BLaER1 (cell line): ENCODE measurements at regions not wholly inside any gene's neighbourhood (a gene's known extent, or its start where the extent isn't known, plus 50 kb on each side); places are given as distances from the start of the nearest gene placed in this dataset.

Experiments used
- H3K27ac ChIP-seq: shearing (Covaris generic); formaldehyde crosslinking; 2 replicates; pipeline ENCODE4 v1.8.1; 2022
- H3K27me3 ChIP-seq: shearing (Covaris generic); formaldehyde crosslinking; 2 replicates; pipeline ENCODE4 v1.8.1; 2022
- H3K36me3 ChIP-seq: shearing (Covaris generic); formaldehyde crosslinking; 2 replicates; pipeline ENCODE4 v1.8.1; 2022
- H3K4me1 ChIP-seq: shearing (Covaris generic); formaldehyde crosslinking; 2 replicates; pipeline ENCODE4 v1.8.1; 2022
- H3K4me2 ChIP-seq: shearing (Covaris generic); formaldehyde crosslinking; 2 replicates; pipeline ENCODE4 v1.8.1; 2022
- H3K4me3 ChIP-seq: shearing (Covaris generic); formaldehyde crosslinking; 2 replicates; pipeline ENCODE4 v1.8.1; 2022
- H3K9ac ChIP-seq: shearing (Covaris generic); formaldehyde crosslinking; 2 replicates; pipeline ENCODE4 v1.8.1; 2022
- H3K9me3 ChIP-seq: shearing (Covaris generic); formaldehyde crosslinking; 2 replicates; pipeline ENCODE4 v1.8.1; 2022
- H4K20me1 ChIP-seq: shearing (Covaris generic); formaldehyde crosslinking; 2 replicates; pipeline ENCODE4 v1.8.1; 2022
- Cebpa-rat ChIP-seq: shearing (Covaris generic); IDR thresholded peaks from 2 replicates; pipeline ENCODE4 v1.8.1; 2022

DNA sequence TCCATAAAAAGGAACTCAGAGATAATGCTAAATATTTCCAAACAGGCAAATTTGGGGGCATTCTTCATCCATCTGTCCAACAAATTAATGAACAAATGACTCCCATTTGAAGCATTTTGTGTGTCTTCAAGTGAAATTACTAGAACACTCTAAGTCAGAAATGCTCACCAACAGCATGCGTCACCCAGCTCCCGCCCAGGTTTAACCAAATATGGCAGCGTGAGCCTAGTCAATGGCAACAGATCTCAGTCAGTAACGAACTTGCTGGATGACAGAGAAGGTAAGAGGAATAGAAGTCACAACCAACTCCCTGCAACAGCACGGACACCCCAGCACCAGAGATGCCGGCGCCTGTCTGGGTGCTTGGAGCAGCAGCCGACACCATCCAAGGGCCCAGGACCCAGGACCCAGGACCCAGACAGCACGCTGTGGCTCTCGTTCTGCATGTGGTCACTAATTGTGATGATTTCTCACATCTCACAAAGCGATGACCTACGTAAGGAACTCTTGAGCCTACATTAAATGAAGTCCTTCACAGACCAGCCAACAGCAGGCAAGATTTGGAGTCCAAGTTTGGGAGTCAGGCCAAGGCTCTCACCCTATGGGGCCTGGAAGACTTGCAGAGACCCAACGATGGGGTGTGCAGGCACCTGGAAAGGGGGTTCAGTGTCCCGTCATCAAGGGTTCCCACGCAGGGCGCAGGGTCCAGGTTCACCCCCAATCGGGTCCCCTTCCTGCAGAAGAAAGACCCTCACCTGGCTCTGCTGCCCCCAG is 556.9 kb downstream of the BRD1 start:
- Histone ChIP-seq H3K27me3 (peaks cover 9% of the 10 kb centered on the region; the same call in 1 of the 2 replicates), H3K27ac (no peak overlapping the region)
- TF ChIP-seq Cebpa-rat: no peak

DNA sequence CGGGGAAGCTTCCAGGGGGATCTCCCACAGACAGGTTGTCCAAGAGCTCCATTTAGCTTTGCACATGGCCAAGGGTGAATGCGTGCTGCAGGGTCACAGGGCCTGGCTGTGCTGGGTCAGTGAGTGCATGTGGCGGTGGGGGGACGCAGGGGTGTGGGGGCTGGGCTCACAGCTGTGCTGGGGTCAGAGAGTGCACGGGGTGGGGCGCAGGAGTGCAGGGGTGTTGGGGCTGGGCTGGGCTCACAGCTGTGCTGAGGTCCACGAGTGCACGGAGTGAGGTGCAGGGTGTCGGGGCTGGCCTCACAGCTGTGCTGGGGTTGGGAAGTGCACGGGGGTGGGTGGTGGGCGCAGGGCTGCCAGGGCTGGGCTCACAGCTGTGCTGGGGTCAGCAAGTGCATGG is 557.7 kb downstream of the BRD1 start:
- H3K27ac ChIP-seq: no peak overlapping the region
- no peaks in the 10 kb centered on the region for H3K36me3 ChIP-seq
- peaks cover 9% of the 10 kb centered on the region; the same call in 1 of the 2 replicates for H3K27me3 ChIP-seq
- no peaks in the 10 kb centered on the region for H4K20me1 ChIP-seq
- TF ChIP-seq Cebpa-rat: no peak
- H3K9me3 ChIP-seq: no peaks in the 10 kb centered on the region
- H3K4me3 ChIP-seq: no peak overlapping the region
- H3K4me1 ChIP-seq: peaks cover 2% of the 10 kb centered on the region
- H3K4me2 ChIP-seq: no peak overlapping the region
- H3K9ac ChIP-seq: no peak overlapping the region

More for the DNA sequence above, 556.9 kb downstream of the BRD1 start:
- no peak overlapping the region for H3K9ac ChIP-seq
- no peak overlapping the region for H3K4me3 ChIP-seq
- no peak overlapping the region for H3K4me2 ChIP-seq
- H3K4me1 ChIP-seq: no peaks in the 10 kb centered on the region; the same call in 1 of the 2 replicates
- no peaks in the 10 kb centered on the region for H4K20me1 ChIP-seq
- H3K9me3 ChIP-seq: no peaks in the 10 kb centered on the region
- no peaks in the 10 kb centered on the region for H3K36me3 ChIP-seq

- TF ChIP-seq Cebpa-rat: no peak
- Histone ChIP-seq H3K4me2 (no peak overlapping the region), H4K20me1 (no peaks in the 10 kb centered on the region), H3K27ac (no peak overlapping the region), H3K27me3 (peaks cover 9% of the 10 kb centered on the region; the same call in 1 of the 2 replicates), H3K9me3 (no peaks in the 10 kb centered on the region), H3K9ac (no peak overlapping the region), H3K4me3 (no peak overlapping the region), H3K36me3 (no peaks in the 10 kb centered on the region), H3K4me1 (peaks cover 8% of the 10 kb centered on the region)
Measured at GRCh38 chr22:49269371-49269770, 558.3 kb downstream of the BRD1 start.

DNA sequence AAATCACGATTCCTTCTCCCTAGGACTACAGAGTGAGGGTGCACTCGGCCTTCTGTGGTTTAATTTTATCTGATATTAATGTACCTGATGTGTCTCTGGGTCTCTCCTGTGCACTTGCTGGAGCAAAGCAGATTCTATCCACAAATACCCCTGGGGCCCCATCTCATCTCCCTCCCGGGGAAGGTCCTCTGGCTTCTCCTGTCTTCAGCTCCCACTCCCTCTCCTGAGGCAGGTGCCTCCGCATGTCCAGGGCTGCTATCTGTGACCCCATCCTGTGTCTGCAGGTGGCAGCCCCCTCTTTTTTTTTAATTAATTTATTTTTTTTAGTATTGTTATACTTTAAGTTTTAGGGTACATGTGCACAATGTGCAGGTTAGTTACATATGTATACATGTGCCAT is 558.7 kb downstream of the BRD1 start:
- Histone ChIP-seq H3K9me3 (no peaks in the 10 kb centered on the region), H3K9ac (no peak overlapping the region), H3K27ac (no peak overlapping the region), H3K4me1 (peaks cover 12% of the 10 kb centered on the region), H4K20me1 (no peaks in the 10 kb centered on the region), H3K27me3 (peaks cover 9% of the 10 kb centered on the region; the same call in 1 of the 2 replicates), H3K4me2 (peak overlapping the region; percentile 19; the same call in 1 of the 2 replicates), H3K36me3 (no peaks in the 10 kb centered on the region), H3K4me3 (no peak overlapping the region)
- TF ChIP-seq Cebpa-rat: no peak

DNA sequence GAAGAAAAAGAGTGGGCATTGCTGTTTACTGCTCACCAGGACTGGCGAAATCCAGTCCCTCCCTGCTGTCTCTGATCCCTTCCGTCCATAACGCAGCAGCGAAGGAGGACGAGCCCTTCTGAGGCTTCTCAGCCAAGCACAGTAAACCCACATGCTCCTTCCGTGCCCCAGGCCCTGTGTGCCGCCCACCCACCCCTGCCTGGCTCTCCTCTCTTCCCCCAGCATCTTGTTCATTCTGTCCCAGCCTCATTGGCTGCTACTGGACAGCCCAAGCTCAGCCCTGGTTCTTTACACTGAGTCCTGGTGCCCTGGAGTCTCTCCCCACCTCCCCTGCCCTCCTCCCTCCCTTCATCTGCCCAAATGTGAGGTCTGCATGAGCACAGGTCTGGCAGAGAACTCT is 559.7 kb downstream of the BRD1 start:
- Histone ChIP-seq H3K4me2 (no peak overlapping the region), H3K36me3 (no peaks in the 10 kb centered on the region), H3K4me3 (no peak overlapping the region), H3K9ac (no peak overlapping the region), H3K27ac (no peak overlapping the region), H4K20me1 (no peaks in the 10 kb centered on the region), H3K27me3 (peaks cover 9% of the 10 kb centered on the region; the same call in 1 of the 2 replicates), H3K4me1 (peaks cover 16% of the 10 kb centered on the region), H3K9me3 (no peaks in the 10 kb centered on the region)
- no peak for TF ChIP-seq Cebpa-rat

GRCh38 chr22:49266561-49267519 is 560.8 kb downstream of the BRD1 start:
- Histone ChIP-seq H3K4me2 (no peak overlapping the region), H3K27me3 (peaks cover 9% of the 10 kb centered on the region; the same call in 1 of the 2 replicates), H3K4me3 (no peak overlapping the region), H4K20me1 (no peaks in the 10 kb centered on the region), H3K9ac (no peak overlapping the region), H3K36me3 (no peaks in the 10 kb centered on the region), H3K9me3 (no peaks in the 10 kb centered on the region), H3K27ac (no peak overlapping the region), H3K4me1 (peaks cover 16% of the 10 kb centered on the region)
- no peak for TF ChIP-seq Cebpa-rat

- Histone ChIP-seq H3K27me3 (no peaks in the 10 kb centered on the region), H3K4me1 (peaks cover 16% of the 10 kb centered on the region), H3K9me3 (no peaks in the 10 kb centered on the region), H4K20me1 (no peaks in the 10 kb centered on the region), H3K27ac (no peak overlapping the region), H3K4me2 (peak overlapping the region; percentile 59), H3K36me3 (no peaks in the 10 kb centered on the region), H3K9ac (no peak overlapping the region), H3K4me3 (no peak overlapping the region)
- TF ChIP-seq Cebpa-rat: no peak
Measured at GRCh38 chr22:49264696-49265095, 563.0 kb downstream of the BRD1 start.

DNA sequence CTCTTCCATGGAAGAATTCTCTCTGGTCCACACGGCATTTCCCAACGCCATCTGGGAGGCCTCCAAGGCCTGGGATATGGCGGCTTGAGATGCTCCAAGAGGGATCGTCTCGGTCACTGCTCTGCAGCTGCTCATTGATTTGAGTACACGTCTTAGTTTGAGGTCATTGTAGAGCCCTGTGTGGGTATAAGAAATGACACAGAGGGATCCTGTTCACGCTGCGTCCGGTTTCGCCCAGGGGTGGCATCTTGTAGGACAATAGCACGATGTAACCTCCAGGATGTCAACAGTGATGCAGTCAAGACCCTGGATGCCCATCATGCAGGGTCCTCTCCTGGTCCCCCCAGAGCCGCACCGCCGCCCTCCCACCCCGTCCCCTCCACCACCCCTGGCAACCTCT is 564.6 kb downstream of the BRD1 start:
- Histone ChIP-seq H3K4me3 (no peak overlapping the region), H3K27ac (no peak overlapping the region), H4K20me1 (no peaks in the 10 kb centered on the region), H3K9ac (no peak overlapping the region), H3K4me2 (no peak overlapping the region), H3K4me1 (peaks cover 16% of the 10 kb centered on the region), H3K9me3 (no peaks in the 10 kb centered on the region), H3K27me3 (no peaks in the 10 kb centered on the region), H3K36me3 (no peaks in the 10 kb centered on the region)
- no peak for TF ChIP-seq Cebpa-rat

- no peaks in the 10 kb centered on the region for H3K27me3 ChIP-seq
- H3K4me1 ChIP-seq: peaks cover 16% of the 10 kb centered on the region
Measured at GRCh38 chr22:49262167-49262566, 565.5 kb downstream of the BRD1 start.

GRCh38 chr22:49261616-49262015 is 566.1 kb downstream of the BRD1 start:
- H3K27ac ChIP-seq: no peak overlapping the region
- H3K9ac ChIP-seq: no peak overlapping the region
- no peaks in the 10 kb centered on the region for H3K36me3 ChIP-seq
- TF ChIP-seq Cebpa-rat: no peak
- no peaks in the 10 kb centered on the region for H4K20me1 ChIP-seq
- H3K27me3 ChIP-seq: no peaks in the 10 kb centered on the region
- no peak overlapping the region for H3K4me3 ChIP-seq
- no peak overlapping the region for H3K4me2 ChIP-seq
- no peaks in the 10 kb centered on the region for H3K9me3 ChIP-seq
- peaks cover 16% of the 10 kb centered on the region for H3K4me1 ChIP-seq

More at GRCh38 chr22:49262167-49262566, 565.5 kb downstream of the BRD1 start:
- no peak overlapping the region for H3K9ac ChIP-seq
- no peaks in the 10 kb centered on the region for H3K9me3 ChIP-seq
- H4K20me1 ChIP-seq: no peaks in the 10 kb centered on the region
- H3K36me3 ChIP-seq: no peaks in the 10 kb centered on the region
- no peak overlapping the region for H3K27ac ChIP-seq
- H3K4me3 ChIP-seq: no peak overlapping the region
- TF ChIP-seq Cebpa-rat: no peak
- no peak overlapping the region for H3K4me2 ChIP-seq
